GM18498 (cell line): ENCODE measurements at regions not wholly inside any gene's neighbourhood (a gene's known extent, or its start where the extent isn't known, plus 50 kb on each side); places are given as distances from the start of the nearest gene placed in this dataset.
"Not testable (repeated sequence)": the region's sequence is repeated elsewhere in the genome, so short reads cannot be mapped to it uniquely, and the experiment has no call there.

Experiments used
- ATAC-seq: cut with Tn5 transposase; IDR thresholded peaks from one replicate; pipeline ENCODE4 v1.9.1; 2021; ENCODE audit warnings: mild to moderate bottlenecking, moderate library complexity; ENCODE audit not compliant: unreplicated experiment

- ATAC-seq: no peak
Measured at GRCh38 chr14:85169381-85169780, 360.6 kb upstream of the FLRT2 start.

- ATAC-seq: no peak
Measured at GRCh38 chr14:85172290-85172689, 357.7 kb upstream of the FLRT2 start.

- ATAC-seq: no peak
Measured at GRCh38 chr14:85172889-85173477, 357.0 kb upstream of the FLRT2 start.

- no peak for ATAC-seq
Measured at GRCh38 chr14:85175556-85175955, 354.4 kb upstream of the FLRT2 start.

DNA sequence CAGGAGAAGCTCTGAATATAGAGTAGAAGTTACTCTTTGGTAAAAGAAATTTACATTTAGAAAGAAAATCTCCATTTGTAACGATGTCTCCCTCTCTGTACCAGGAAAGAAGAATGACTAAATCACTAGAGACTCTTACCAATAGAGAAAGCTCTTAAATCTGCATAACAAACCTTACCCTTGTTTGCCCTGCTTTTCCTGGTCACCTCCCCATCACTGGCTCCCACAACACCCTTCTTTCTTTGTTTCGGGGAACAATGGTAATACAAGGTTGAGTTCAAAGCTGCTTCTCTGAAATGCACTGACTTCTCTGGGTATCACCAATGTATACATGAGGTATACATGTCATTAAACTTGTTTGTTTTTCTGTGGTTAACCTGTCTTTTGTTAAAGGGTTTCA is 351.1 kb upstream of the FLRT2 start:
- ATAC-seq: no peak

- no peak for ATAC-seq
Measured at GRCh38 chr14:85180876-85181275, 349.1 kb upstream of the FLRT2 start.

DNA sequence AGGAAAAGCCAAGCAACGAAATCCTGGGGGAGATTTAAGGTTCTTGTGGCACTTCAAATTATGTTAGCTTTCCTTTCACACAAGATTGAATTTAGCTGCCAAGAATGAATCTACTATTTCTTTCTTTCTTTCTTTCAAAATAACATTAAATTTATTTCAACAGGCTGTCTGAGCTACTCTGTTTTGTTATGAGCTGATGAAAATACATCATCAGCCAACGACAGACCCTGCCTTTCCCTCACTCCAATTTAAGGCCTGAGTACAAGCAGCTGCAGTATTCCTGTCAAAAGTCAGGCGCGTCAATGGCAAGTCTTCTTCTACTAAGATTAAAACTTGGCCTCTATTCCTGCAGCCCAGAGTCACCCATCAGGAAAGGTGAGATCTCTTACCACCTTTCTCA is 347.7 kb upstream of the FLRT2 start:
- no peak for ATAC-seq

DNA sequence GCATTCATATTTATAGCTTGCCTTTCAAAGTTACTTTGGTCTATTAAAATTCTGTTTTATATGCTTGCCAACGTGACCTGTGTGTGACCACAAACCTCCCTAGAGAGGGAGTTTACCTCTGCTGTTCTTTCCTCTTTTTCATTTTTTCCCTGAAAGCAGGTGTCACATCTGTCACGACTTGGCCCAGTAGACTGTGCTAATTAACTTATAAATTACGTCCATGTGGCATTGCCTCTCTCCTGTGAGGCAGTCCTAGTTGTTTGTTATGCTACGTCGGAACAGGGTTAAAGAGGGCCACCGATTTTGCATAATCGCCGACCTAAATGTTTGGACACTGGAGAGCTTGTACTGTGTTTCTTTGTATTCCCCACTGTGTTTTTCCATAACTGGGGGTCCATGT is 343.9 kb upstream of the FLRT2 start:
- no peak for ATAC-seq

DNA sequence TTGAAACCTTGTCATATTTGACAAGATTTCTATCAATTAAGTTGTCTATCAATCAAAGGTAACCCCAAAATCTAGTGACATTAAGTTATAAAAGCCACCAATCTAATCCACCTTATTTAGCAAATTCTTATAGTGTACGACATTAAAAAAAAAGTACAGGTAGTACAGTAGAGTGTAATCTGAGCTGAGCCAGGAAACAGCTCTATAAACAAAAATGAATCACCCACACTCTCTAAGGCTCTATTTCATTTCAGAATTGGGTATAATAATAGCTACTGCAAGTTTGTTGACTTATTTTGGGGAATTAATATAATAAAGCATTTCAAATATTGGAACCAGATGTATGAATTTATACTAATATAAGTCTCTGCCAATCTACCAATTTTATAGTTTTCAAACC is 342.4 kb upstream of the FLRT2 start:
- no peak for ATAC-seq

GRCh38 chr14:85188836-85189235 is 341.1 kb upstream of the FLRT2 start:
- no peak for ATAC-seq

- ATAC-seq: not testable (repeated sequence)
Measured at GRCh38 chr14:85189253-85189652, 340.7 kb upstream of the FLRT2 start.

DNA sequence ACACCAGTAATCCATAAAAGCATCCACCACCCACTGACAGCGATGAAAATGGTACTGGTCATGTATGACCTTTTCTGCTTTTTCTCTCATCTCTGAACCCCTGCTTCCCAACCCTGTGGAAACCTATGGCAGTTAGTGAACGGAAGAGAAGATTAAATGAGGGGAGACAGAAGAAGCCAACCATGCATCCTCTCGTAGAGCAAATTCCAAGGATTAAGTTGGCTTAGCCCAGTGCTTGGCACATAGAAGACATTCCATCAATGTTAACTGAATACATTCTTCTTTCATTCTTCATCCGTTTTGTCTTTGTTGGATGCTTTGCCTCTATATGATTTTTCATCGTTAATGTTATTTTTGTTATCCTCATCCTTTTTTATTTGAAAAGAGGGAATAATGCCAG is 339.7 kb upstream of the FLRT2 start:
- ATAC-seq: no peak

GRCh38 chr14:85191986-85192385 is 338.0 kb upstream of the FLRT2 start:
- no peak for ATAC-seq

DNA sequence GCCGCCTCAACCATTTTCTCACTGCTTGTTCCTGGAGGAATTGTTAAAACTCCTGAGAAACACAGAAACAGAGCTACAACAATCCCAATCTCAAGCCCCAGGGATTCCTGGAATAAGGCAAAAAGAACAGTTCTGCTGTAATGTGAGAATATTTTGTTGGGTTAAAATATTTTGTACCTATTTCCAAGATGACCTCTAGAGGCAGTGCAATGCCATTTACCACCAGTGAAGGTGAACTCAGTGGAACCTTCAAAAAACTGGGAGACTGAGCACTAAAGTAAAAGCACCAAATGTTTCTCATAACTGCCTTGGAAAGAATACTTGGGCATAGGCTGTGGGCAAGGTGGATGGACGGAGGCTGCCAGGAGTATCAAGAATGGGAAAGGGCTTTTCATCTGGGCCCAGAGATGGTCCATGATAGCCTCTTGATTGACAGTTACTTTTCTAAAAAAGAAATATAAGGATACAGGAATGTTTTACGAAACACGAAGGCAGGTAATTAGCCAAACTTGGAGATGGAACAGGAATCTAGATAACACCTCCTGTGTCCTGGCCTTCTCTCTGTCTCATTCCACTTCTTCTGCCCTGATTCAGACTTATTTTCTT is 334.0 kb upstream of the FLRT2 start:
- no peak for ATAC-seq

DNA sequence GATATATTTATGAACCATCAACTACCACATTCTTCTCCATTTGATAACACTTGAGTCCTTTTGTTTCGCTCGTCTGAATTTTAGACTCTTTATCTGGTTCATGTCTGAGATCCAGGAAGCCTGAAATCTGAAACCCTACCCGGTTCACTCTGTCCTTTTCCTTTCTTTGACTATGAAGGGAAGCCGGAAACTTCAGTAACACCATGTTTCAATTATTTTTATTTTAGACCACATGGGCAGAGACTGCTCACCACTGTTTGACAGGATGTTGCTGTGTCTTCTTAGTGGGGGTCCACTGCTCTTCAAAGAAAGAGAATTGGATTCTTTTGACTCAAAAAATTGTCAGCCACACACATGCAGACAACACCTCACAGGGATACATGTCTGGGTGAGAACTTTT is 331.9 kb upstream of the FLRT2 start:
- ATAC-seq: no peak

DNA sequence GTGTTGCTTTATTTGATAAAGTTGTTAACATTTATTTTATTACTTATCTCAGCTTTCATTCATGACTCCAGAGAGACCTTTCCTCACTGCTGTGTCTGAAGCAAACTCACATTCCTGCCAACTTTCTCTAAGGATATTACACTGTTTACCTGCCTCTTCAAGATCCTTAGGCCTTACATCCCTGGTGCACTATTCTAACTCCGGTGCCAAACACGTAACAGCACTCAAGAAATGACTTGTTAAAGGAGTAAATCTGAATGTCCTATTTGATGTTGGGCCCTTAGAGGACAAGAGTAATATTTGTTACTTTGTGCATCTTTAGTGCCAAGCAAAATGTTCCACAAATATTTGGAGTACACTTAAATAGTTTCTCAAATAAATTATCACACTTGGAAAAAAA is 324.1 kb upstream of the FLRT2 start:
- ATAC-seq: no peak

GRCh38 chr14:85214471-85214870 is 315.5 kb upstream of the FLRT2 start:
- no peak for ATAC-seq

DNA sequence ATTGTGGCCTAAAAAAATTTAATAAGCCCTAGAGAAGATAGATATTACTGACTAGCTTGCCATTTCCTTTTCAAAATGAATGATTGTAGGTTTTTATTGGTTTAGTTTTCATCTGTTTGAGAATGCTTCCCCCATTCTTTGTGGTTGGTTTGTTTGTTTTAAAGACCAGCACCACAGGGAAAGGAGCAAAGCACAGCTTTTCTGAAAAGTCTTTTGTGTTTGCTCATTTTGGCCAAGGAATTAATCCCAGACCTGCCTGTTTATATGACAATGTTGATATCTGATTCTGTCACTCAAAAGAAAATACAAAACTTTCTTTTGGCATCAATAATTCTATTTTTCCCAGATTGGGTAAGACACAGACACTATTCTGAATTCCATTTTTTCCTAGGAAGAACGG is 312.5 kb upstream of the FLRT2 start:
- no peak for ATAC-seq

- ATAC-seq: no peak
Measured at GRCh38 chr14:85218982-85219381, 311.0 kb upstream of the FLRT2 start.

GRCh38 chr14:85221832-85222231 is 308.1 kb upstream of the FLRT2 start:
- no peak for ATAC-seq

- no peak for ATAC-seq
Measured at GRCh38 chr14:85222341-85222740, 307.6 kb upstream of the FLRT2 start.

GRCh38 chr14:85223667-85224066 is 306.3 kb upstream of the FLRT2 start:
- no peak for ATAC-seq

GRCh38 chr14:85224241-85224640 is 305.7 kb upstream of the FLRT2 start:
- ATAC-seq: no peak
